Mesodermal cell (in vitro differentiated cells): ENCODE measurements at regions not wholly inside any gene's neighbourhood (a gene's known extent, or its start where the extent isn't known, plus 50 kb on each side); places are given as distances from the start of the nearest gene placed in this dataset.
"Not testable (repeated sequence)": the region's sequence is repeated elsewhere in the genome, so short reads cannot be mapped to it uniquely, and the experiment has no call there.

Experiments used
- H3K27ac ChIP-seq: 2 replicates; pipeline ENCODE4 v1.7.0; 2013; ENCODE audit warnings: mild to moderate bottlenecking, low read depth, low read length, moderate library complexity; ENCODE audit not compliant: severe bottlenecking
- H3K36me3 ChIP-seq: 2 replicates; pipeline ENCODE4 v1.7.1; 2013; ENCODE audit warnings: mild to moderate bottlenecking, low read length, moderate library complexity; ENCODE audit not compliant: control insufficient read depth, insufficient read depth
- H3K4me1 ChIP-seq: one replicate; pipeline ENCODE4 v1.7.1; 2013; ENCODE audit warnings: mild to moderate bottlenecking, low read length; ENCODE audit not compliant: insufficient read depth, control insufficient read depth, poor library complexity, severe bottlenecking
- H3K4me3 ChIP-seq: 2 replicates; pipeline ENCODE4 v1.7.0; 2013; ENCODE audit warnings: low read length, control low read depth, mild to moderate bottlenecking; ENCODE audit not compliant: insufficient read depth, poor library complexity, severe bottlenecking; ENCODE audit errors: extremely low read depth
- H3K9me3 ChIP-seq: 2 replicates; pipeline ENCODE4 v1.7.1; 2013; ENCODE audit warnings: mild to moderate bottlenecking, low read length, moderate library complexity; ENCODE audit not compliant: control insufficient read depth
- WGBS, 2 experiments: methylation state at CpG; one replicate each; pipeline ENCODE4 v1.1.5; 2013; ENCODE audit warnings: missing lambda C conversion rate in 2 of 2; ENCODE audit not compliant: insufficient coverage in 2 of 2; 5-methylcytosine and 5-hydroxymethylcytosine counted together

- WGBS, 2 experiments = no CpG with 5 or more reads among the region's 4 CpGs
- Histone ChIP-seq H3K27ac (no peak overlapping the region), H3K4me3 (no peak overlapping the region), H3K36me3 (no peaks in the 10 kb centered on the region), H3K4me1 (no peaks in the 10 kb centered on the region), H3K9me3 (no peaks in the 10 kb centered on the region)
Measured at GRCh38 chr2:192513575-192513974, 318.8 kb upstream of the TMEFF2 start.

- H3K4me3 ChIP-seq, H3K9me3 ChIP-seq, H3K27ac ChIP-seq, H3K4me1 ChIP-seq, H3K36me3 ChIP-seq: not testable (repeated sequence)
- WGBS, 2 experiments = 95 to 96% methylated on average over 14 to 23 of the region's 33 CpGs
Measured at GRCh38 chr2:192507836-192508450, 313.2 kb upstream of the TMEFF2 start.

- H3K4me1 ChIP-seq = no peaks in the 10 kb centered on the region
- WGBS, 2 experiments = 100% methylated on average over 1 of the region's 3 CpGs
- no peaks in the 10 kb centered on the region for H3K36me3 ChIP-seq
- H3K4me3 ChIP-seq = no peak overlapping the region
- no peak overlapping the region for H3K27ac ChIP-seq
- H3K9me3 ChIP-seq = no peaks in the 10 kb centered on the region
Measured at GRCh38 chr2:192500550-192501200, 305.9 kb upstream of the TMEFF2 start.

- H3K36me3 ChIP-seq = no peaks in the 10 kb centered on the region
- no peak overlapping the region for H3K4me3 ChIP-seq
- H3K27ac ChIP-seq = no peak overlapping the region
- no peaks in the 10 kb centered on the region for H3K4me1 ChIP-seq
- no peaks in the 10 kb centered on the region for H3K9me3 ChIP-seq
Measured at GRCh38 chr2:192499476-192499875, 304.7 kb upstream of the TMEFF2 start.

- H3K9me3 ChIP-seq = no peaks in the 10 kb centered on the region
- 87 to 95% methylated on average over 7 to 9 of the region's 11 CpGs for WGBS, 2 experiments
- H3K4me3 ChIP-seq = no peak overlapping the region
- no peaks in the 10 kb centered on the region for H3K36me3 ChIP-seq
- no peak overlapping the region for H3K27ac ChIP-seq
- no peaks in the 10 kb centered on the region for H3K4me1 ChIP-seq
Measured at GRCh38 chr2:192498747-192499146, 304.0 kb upstream of the TMEFF2 start.

- not testable (repeated sequence) for H3K27ac ChIP-seq, H3K4me3 ChIP-seq, H3K4me1 ChIP-seq, H3K9me3 ChIP-seq, H3K36me3 ChIP-seq
- WGBS, 2 experiments = 90 to 91% methylated on average over 1 of the region's 1 CpG
Measured at GRCh38 chr2:192488158-192488557, 293.4 kb upstream of the TMEFF2 start.

GRCh38 chr2:192487636-192488035, 292.9 kb upstream of the TMEFF2 start:
- no peaks in the 10 kb centered on the region for H3K9me3 ChIP-seq
- no peaks in the 10 kb centered on the region for H3K4me1 ChIP-seq
- H3K36me3 ChIP-seq = no peaks in the 10 kb centered on the region
- no peak overlapping the region for H3K27ac ChIP-seq
- H3K4me3 ChIP-seq = no peak overlapping the region
- 94% methylated on average over 7 to 11 of the region's 11 CpGs for WGBS, 2 experiments

- WGBS, 2 experiments = 86 to 92% methylated on average over 1 of the region's 1 CpG
- Histone ChIP-seq H3K9me3 (no peaks in the 10 kb centered on the region), H3K4me1 (no peaks in the 10 kb centered on the region), H3K4me3 (no peak overlapping the region), H3K36me3 (no peaks in the 10 kb centered on the region), H3K27ac (no peak overlapping the region)
Measured at GRCh38 chr2:192484903-192485302, 290.2 kb upstream of the TMEFF2 start.

- Histone ChIP-seq H3K4me3 (no peak overlapping the region), H3K4me1 (no peaks in the 10 kb centered on the region), H3K36me3 (no peaks in the 10 kb centered on the region), H3K27ac (no peak overlapping the region), H3K9me3 (no peaks in the 10 kb centered on the region)
- 65 to 92% methylated on average over 1 to 2 of the region's 3 CpGs for WGBS, 2 experiments
Measured at GRCh38 chr2:192480984-192481383, 286.3 kb upstream of the TMEFF2 start.

GRCh38 chr2:192473331-192473730, 278.6 kb upstream of the TMEFF2 start:
- no peak overlapping the region for H3K4me3 ChIP-seq
- H3K9me3 ChIP-seq = no peaks in the 10 kb centered on the region
- H3K36me3 ChIP-seq = no peaks in the 10 kb centered on the region
- H3K4me1 ChIP-seq = no peaks in the 10 kb centered on the region
- WGBS, 2 experiments = 0% methylated on average over 1 of the region's 1 CpG; no CpG with 5 or more reads in 1 of the 2 experiments
- H3K27ac ChIP-seq = no peak overlapping the region

- H3K36me3 ChIP-seq = no peaks in the 10 kb centered on the region
- H3K4me1 ChIP-seq = no peaks in the 10 kb centered on the region
- H3K4me3 ChIP-seq = no peak overlapping the region
- H3K27ac ChIP-seq = no peak overlapping the region
- H3K9me3 ChIP-seq = no peaks in the 10 kb centered on the region
Measured at GRCh38 chr2:192471982-192472381, 277.2 kb upstream of the TMEFF2 start.
